OCI-LY3 (cell line): ENCODE measurements at regions not wholly inside any gene's neighbourhood (a gene's known extent, or its start where the extent isn't known, plus 50 kb on each side); places are given as distances from the start of the nearest gene placed in this dataset.

ENCODE experiments used
- H2AFZ ChIP-seq: fragments of 200-600, 300-600 bp; shearing (Covaris generic); 2 replicates; pipeline ENCODE4 v1.6.0; 2014; ENCODE audit warnings: antibody characterized with exemption, low read depth, low read length
- H3K27ac ChIP-seq: fragments of 200-600, 300-600 bp; sonication (generic); 2 replicates; pipeline ENCODE4 v1.5.1; 2014; ENCODE audit warnings: mild to moderate bottlenecking, low read length, moderate library complexity, mixed read lengths
- H3K27me3 ChIP-seq: fragments of 200-600, 300-600 bp; sonication (generic); 2 replicates; pipeline ENCODE4 v1.6.1; 2014; ENCODE audit warnings: low read depth, low read length, mixed read lengths
- H3K36me3 ChIP-seq: fragments of 200-600, 300-600 bp; sonication (generic); replicated peaks from 2 replicates; pipeline ENCODE3; 2014; ENCODE audit warnings: low read depth, low read length, mixed read lengths
- H3K4me1 ChIP-seq: fragments of 300-600, 200-600 bp; sonication (generic); 2 replicates; pipeline ENCODE4 v1.6.1; 2014; ENCODE audit warnings: low read length, mixed read lengths
- H3K4me2 ChIP-seq: fragments of 200-600, 300-600 bp; sonication (generic); 2 replicates; pipeline ENCODE4 v1.6.1; 2014; ENCODE audit warnings: low read length, mixed read lengths
- H3K4me3 ChIP-seq: fragments of 300-600, 200-600 bp; sonication (generic); 2 replicates; pipeline ENCODE4 v1.5.1; 2014; ENCODE audit warnings: antibody characterized with exemption, mild to moderate bottlenecking, low read length, moderate library complexity
- H3K79me2 ChIP-seq: fragments of 300-600, 200-600 bp; shearing (Covaris generic); 2 replicates; pipeline ENCODE4 v1.6.1; 2014; ENCODE audit warnings: mild to moderate bottlenecking, low read length, mixed read lengths
- H3K9ac ChIP-seq: fragments of 300-600, 200-600 bp; shearing (Covaris generic); 2 replicates; pipeline ENCODE4 v1.6.0; 2014; ENCODE audit warnings: mild to moderate bottlenecking, low read length, moderate library complexity
- H3K9me3 ChIP-seq: fragments of 200-600, 300-600 bp; shearing (Covaris generic); 2 replicates; pipeline ENCODE4 v1.6.1; 2014; ENCODE audit warnings: low read length, mixed read lengths; ENCODE audit not compliant: insufficient read depth
- H4K20me1 ChIP-seq: fragments of 200-600, 300-600 bp; sonication (generic); 2 replicates; pipeline ENCODE4 v1.6.1; 2016; ENCODE audit warnings: low read length, mixed read lengths; ENCODE audit not compliant: insufficient read depth
- CTCF ChIP-seq: fragments of 200-600, 300-600 bp; sonication (generic); IDR thresholded peaks from 2 replicates; pipeline ENCODE4 v1.5.1; 2014; ENCODE audit warnings: antibody characterized with exemption, low read length, low read depth
- EZH2phosphoT487 ChIP-seq: fragments of 200-600 bp; shearing (Covaris generic); IDR thresholded peaks from 2 replicates; pipeline ENCODE4 v1.6.1; 2018; ENCODE audit warnings: antibody characterized with exemption, mixed run types, low read depth

- peak overlapping the region; percentile 30; the same call in 1 of the 2 replicates for H3K4me2 ChIP-seq
- no peaks in the 10 kb centered on the region for H3K79me2 ChIP-seq
- H3K27me3 ChIP-seq: no peaks in the 10 kb centered on the region
- peaks cover 41% of the 10 kb centered on the region for H3K4me1 ChIP-seq
- peaks cover 10% of the 10 kb centered on the region; the same call in 1 of the 2 replicates for H3K9me3 ChIP-seq
- peak overlapping the region; percentile 42 for H3K27ac ChIP-seq
- peaks cover 5% of the 10 kb centered on the region for H3K36me3 ChIP-seq
- no peaks in the 10 kb centered on the region for H4K20me1 ChIP-seq
- TF ChIP-seq CTCF (no peak), EZH2phosphoT487 (no peak)
- H3K4me3 ChIP-seq: no peak overlapping the region
- H2AFZ ChIP-seq: no peak overlapping the region
- H3K9ac ChIP-seq: no peak overlapping the region
Observed at GRCh38 chr14:51185180-51185579, 54.9 kb upstream of the TMX1 start.

- Histone ChIP-seq H3K27me3 (no peaks in the 10 kb centered on the region), H3K4me1 (peaks cover 39% of the 10 kb centered on the region), H4K20me1 (no peaks in the 10 kb centered on the region), H3K27ac (peak overlapping the region; percentile 42), H3K36me3 (peaks cover 5% of the 10 kb centered on the region), H2AFZ (no peak overlapping the region), H3K9me3 (peaks cover 10% of the 10 kb centered on the region; the same call in 1 of the 2 replicates), H3K4me3 (no peak overlapping the region), H3K79me2 (no peaks in the 10 kb centered on the region), H3K4me2 (peak overlapping the region; percentile 30), H3K9ac (no peak overlapping the region)
- TF ChIP-seq EZH2phosphoT487: no peak
- no peak for TF ChIP-seq CTCF
Observed at GRCh38 chr14:51185754-51186153, 54.3 kb upstream of the TMX1 start.

- TF ChIP-seq EZH2phosphoT487: no peak
- no peak for TF ChIP-seq CTCF
- Histone ChIP-seq H3K36me3 (peaks cover 5% of the 10 kb centered on the region), H3K9me3 (peaks cover 10% of the 10 kb centered on the region; the same call in 1 of the 2 replicates), H3K4me2 (no peak overlapping the region), H3K27me3 (no peaks in the 10 kb centered on the region), H3K4me1 (peaks cover 27% of the 10 kb centered on the region), H2AFZ (no peak overlapping the region), H4K20me1 (no peaks in the 10 kb centered on the region), H3K27ac (no peak overlapping the region), H3K4me3 (no peak overlapping the region), H3K9ac (no peak overlapping the region), H3K79me2 (no peaks in the 10 kb centered on the region)
Observed at GRCh38 chr14:51188566-51189185, 51.4 kb upstream of the TMX1 start.

GRCh38 chr14:51189600-51190376, 50.3 kb upstream of the TMX1 start:
- no peak overlapping the region for H3K9ac ChIP-seq
- H3K9me3 ChIP-seq: peaks cover 6% of the 10 kb centered on the region; the same call in 1 of the 2 replicates
- H3K79me2 ChIP-seq: no peaks in the 10 kb centered on the region
- no peak overlapping the region for H3K4me3 ChIP-seq
- peak overlapping the region; percentile 25 for H3K4me2 ChIP-seq
- no peak overlapping the region for H2AFZ ChIP-seq
- H3K36me3 ChIP-seq: peaks cover 2% of the 10 kb centered on the region
- H3K27me3 ChIP-seq: no peaks in the 10 kb centered on the region
- no peaks in the 10 kb centered on the region for H4K20me1 ChIP-seq
- TF ChIP-seq CTCF (no peak), EZH2phosphoT487 (no peak)
- no peak overlapping the region for H3K27ac ChIP-seq
- peaks cover 25% of the 10 kb centered on the region for H3K4me1 ChIP-seq
